ENCODE measurements at regions not wholly inside any gene's neighbourhood (a gene's known extent, or its start where the extent isn't known, plus 50 kb on each side); places are given as distances from the start of the nearest gene placed in this dataset.

DNA sequence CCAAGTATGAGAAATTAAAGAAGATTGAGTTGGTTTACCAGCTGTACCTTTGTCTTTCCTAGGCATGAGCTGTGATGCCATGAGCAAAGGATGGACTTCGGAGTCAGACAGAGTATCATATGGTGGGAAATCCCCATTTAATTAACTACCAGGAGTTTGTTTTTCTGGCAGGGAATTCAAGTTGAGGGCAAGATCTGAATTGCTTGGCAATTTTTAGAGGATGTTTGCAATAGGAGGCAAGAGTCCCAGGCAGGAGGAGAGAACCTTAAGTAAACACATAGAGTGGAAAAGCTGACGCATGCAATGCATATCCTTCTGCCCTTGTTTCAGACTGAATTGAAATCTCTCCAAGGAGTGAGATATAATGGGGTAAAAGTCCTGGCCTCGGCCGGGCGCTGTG lies 569.7 kb upstream of the MDFIC2 start:
- TF ChIP-seq, protein P1, sequence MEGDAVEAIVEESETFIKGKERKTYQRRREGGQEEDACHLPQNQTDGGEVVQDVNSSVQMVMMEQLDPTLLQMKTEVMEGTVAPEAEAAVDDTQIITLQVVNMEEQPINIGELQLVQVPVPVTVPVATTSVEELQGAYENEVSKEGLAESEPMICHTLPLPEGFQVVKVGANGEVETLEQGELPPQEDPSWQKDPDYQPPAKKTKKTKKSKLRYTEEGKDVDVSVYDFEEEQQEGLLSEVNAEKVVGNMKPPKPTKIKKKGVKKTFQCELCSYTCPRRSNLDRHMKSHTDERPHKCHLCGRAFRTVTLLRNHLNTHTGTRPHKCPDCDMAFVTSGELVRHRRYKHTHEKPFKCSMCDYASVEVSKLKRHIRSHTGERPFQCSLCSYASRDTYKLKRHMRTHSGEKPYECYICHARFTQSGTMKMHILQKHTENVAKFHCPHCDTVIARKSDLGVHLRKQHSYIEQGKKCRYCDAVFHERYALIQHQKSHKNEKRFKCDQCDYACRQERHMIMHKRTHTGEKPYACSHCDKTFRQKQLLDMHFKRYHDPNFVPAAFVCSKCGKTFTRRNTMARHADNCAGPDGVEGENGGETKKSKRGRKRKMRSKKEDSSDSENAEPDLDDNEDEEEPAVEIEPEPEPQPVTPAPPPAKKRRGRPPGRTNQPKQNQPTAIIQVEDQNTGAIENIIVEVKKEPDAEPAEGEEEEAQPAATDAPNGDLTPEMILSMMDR (IDR thresholded peaks at IDR 0.05), result no peak
- TF ChIP-seq POLR2AphosphoS5 (IDR thresholded peaks at IDR 0.05) (no peak), POLR2A (IDR thresholded peaks at IDR 0.05) (no peak)
